Thyroid gland (tissue), 4 donors: ENCODE measurements at regions not wholly inside any gene's neighbourhood (a gene's known extent, or its start where the extent isn't known, plus 50 kb on each side); places are given as distances from the start of the nearest gene placed in this dataset.

ENCODE experiments used
- CTCF ChIP-seq, 6 experiments: fragments of 200-600 bp in 3 of 6; fragments of 450-650 bp in 3 of 6; sonication (generic) in 3 of 6; IDR thresholded peaks; one replicate each; pipeline ENCODE4 v1.5.1; 2016 to 2019; ENCODE audit warnings: antibody characterized with exemption in 6 of 6, mild to moderate bottlenecking in 2 of 6, inconsistent platforms in 1 of 6, moderate library complexity in 1 of 6
- POLR2A ChIP-seq, 2 donors: fragments of 450-650 bp; IDR thresholded peaks; one replicate each; pipeline ENCODE4 v1.6.1; 2017; ENCODE audit warnings: antibody characterized with exemption in 2 of 2, mild to moderate bottlenecking in 2 of 2, moderate library complexity in 1 of 2

GRCh38 chr14:28966416-28967233 is 200.0 kb downstream of the FOXG1 start:
- no peak for TF ChIP-seq CTCF (IDR thresholded peaks at IDR 0.05)
- no peak for TF ChIP-seq POLR2A (IDR thresholded peaks at IDR 0.05)
